CD8-positive, alpha-beta memory T cell (primary cell): ENCODE measurements at regions not wholly inside any gene's neighbourhood (a gene's known extent, or its start where the extent isn't known, plus 50 kb on each side); places are given as distances from the start of the nearest gene placed in this dataset.

Experiments
- CTCF ChIA-PET: fragments of 350-600 bp; sonication (Branson Sonifier 250); formaldehyde crosslinking; loops from one replicate; lab custom pipeline; 2021; ENCODE audit warnings: antibody characterized with exemption; lab: Charles Lee
- POLR2A ChIA-PET: fragments of 350-600 bp; sonication (Branson Sonifier 250); formaldehyde crosslinking; loops from one replicate; lab custom pipeline; 2021; ENCODE audit warnings: antibody characterized with exemption; lab: Charles Lee
- DNase-seq, 5 donors: peaks; one replicate each; pipeline versions ENCODE4 v3.0.0 to v3.0.0-alpha.2; 2020 to 2022; ENCODE audit warnings: mixed read lengths in 1 of 5
- H3K27ac ChIP-seq: one replicate; pipeline ENCODE4 v1.7.0; 2013; ENCODE audit warnings: low read depth, mild to moderate bottlenecking, low read length, moderate library complexity
- H3K27me3 ChIP-seq: 2 replicates; pipeline ENCODE4 v1.7.0; 2013; ENCODE audit warnings: low read length, mild to moderate bottlenecking; ENCODE audit not compliant: insufficient read depth, poor library complexity, severe bottlenecking
- H3K36me3 ChIP-seq: 2 replicates; pipeline ENCODE4 v1.7.0; 2013; ENCODE audit warnings: mild to moderate bottlenecking, low read length, moderate library complexity; ENCODE audit not compliant: insufficient read depth
- H3K4me1 ChIP-seq: 2 replicates; pipeline ENCODE4 v1.7.0; 2013; ENCODE audit warnings: mild to moderate bottlenecking, low read length, moderate library complexity; ENCODE audit not compliant: insufficient read depth
- H3K4me3 ChIP-seq: 2 replicates; pipeline ENCODE4 v1.7.0; 2013; ENCODE audit warnings: mild to moderate bottlenecking, low read length
- H3K9me3 ChIP-seq: 2 replicates; pipeline ENCODE4 v1.7.0; 2013; ENCODE audit warnings: mild to moderate bottlenecking, low read length
- H3K27ac Mint-ChIP-seq, 8 donors: one replicate each; pipeline ENCODE4 v1.8.0; 2020 to 2021; ENCODE audit warnings: mixed read lengths in 8 of 8, mild to moderate bottlenecking in 6 of 8, inconsistent platforms in 3 of 8, moderate library complexity in 3 of 8
- H3K27me3 Mint-ChIP-seq, 2 donors: one replicate each; pipeline ENCODE4 v1.8.0; 2020 to 2021; ENCODE audit warnings: mixed read lengths in 2 of 2, mild to moderate bottlenecking in 1 of 2, moderate library complexity in 1 of 2
- H3K36me3 Mint-ChIP-seq, 3 donors: one replicate each; pipeline ENCODE4 v1.8.0; 2020 to 2021; ENCODE audit warnings: mixed read lengths in 3 of 3, inconsistent platforms in 1 of 3, mild to moderate bottlenecking in 1 of 3
- H3K4me1 Mint-ChIP-seq, 3 donors: one replicate each; pipeline ENCODE4 v1.8.0; 2020 to 2021; ENCODE audit warnings: mixed read lengths in 3 of 3, inconsistent platforms in 1 of 3, mild to moderate bottlenecking in 1 of 3
- H3K4me3 Mint-ChIP-seq, 7 donors: one replicate each; pipeline ENCODE4 v1.8.0; 2020 to 2021; ENCODE audit warnings: mixed read lengths in 7 of 7, mild to moderate bottlenecking in 6 of 7, moderate library complexity in 4 of 7, inconsistent platforms in 2 of 7
- H3K9me3 Mint-ChIP-seq, 5 donors: one replicate each; pipeline ENCODE4 v1.8.0; 2020 to 2022; ENCODE audit warnings: mixed read lengths in 5 of 5, mild to moderate bottlenecking in 3 of 5, moderate library complexity in 2 of 5, inconsistent platforms in 1 of 5

DNA sequence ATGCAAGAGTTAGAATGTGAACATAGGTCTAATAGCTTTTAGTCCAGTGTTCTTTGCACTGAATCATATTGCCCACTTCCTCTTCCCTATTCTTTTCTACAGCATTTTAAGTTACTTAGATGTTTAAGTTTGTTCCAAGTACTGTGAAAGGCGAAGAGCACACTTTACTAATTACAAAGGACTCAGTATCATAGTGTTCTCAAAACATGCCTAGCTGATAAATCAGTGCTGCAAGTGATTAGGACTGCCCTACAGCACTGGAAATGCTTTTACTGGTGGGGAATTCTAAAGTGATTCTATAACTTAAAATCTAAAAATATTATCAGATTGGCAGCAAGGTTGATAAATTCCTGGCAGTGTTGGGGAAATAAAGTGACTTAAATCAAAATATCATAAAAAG lies 177.9 kb upstream of the KCNN2 start:
- Histone ChIP-seq H3K27ac (no peak overlapping the region), H3K9me3 (no peaks in the 10 kb centered on the region), H3K4me1 (no peaks in the 10 kb centered on the region), H3K4me3 (no peak overlapping the region), H3K27me3 (no peaks in the 10 kb centered on the region), H3K36me3 (no peaks in the 10 kb centered on the region)
- Mint-ChIP-seq H3K27ac (no peak overlapping the region), H3K36me3 (no peaks in the 10 kb centered on the region), H3K9me3 (peaks cover 0 to 26% (median 7%) of the 10 kb centered on the region in 5 donors), H3K4me1 (no peaks in the 10 kb centered on the region), H3K4me3 (no peak overlapping the region), H3K27me3 (peaks cover 0 to 2% of the 10 kb centered on the region in 2 donors)
- ChIA-PET POLR2A (no interaction called here), CTCF (no interaction called here)
- no peak for DNase-seq

- H3K4me3 Mint-ChIP-seq: no peak overlapping the region
- CTCF ChIA-PET: no interaction called here
- POLR2A ChIA-PET: no interaction called here
- H3K36me3 Mint-ChIP-seq: no peaks in the 10 kb centered on the region
- H3K4me1 Mint-ChIP-seq: no peaks in the 10 kb centered on the region
- Histone ChIP-seq H3K27ac (no peak overlapping the region), H3K4me3 (no peak overlapping the region), H3K27me3 (no peaks in the 10 kb centered on the region), H3K36me3 (no peaks in the 10 kb centered on the region), H3K9me3 (no peaks in the 10 kb centered on the region), H3K4me1 (no peaks in the 10 kb centered on the region)
- H3K9me3 Mint-ChIP-seq: peaks cover 0 to 26% (median 7%) of the 10 kb centered on the region in 5 donors
- no peak for DNase-seq
- H3K27me3 Mint-ChIP-seq: peaks cover 0 to 2% of the 10 kb centered on the region in 2 donors
- H3K27ac Mint-ChIP-seq: no peak overlapping the region
These were observed 176.6 kb upstream of the KCNN2 start for GRCh38 chr5:114185274-114185673.

GRCh38 chr5:114191441-114191840 lies 170.4 kb upstream of the KCNN2 start:
- no peaks in the 10 kb centered on the region for H3K4me1 ChIP-seq
- no peak overlapping the region for H3K27ac ChIP-seq
- Mint-ChIP-seq H3K27me3 (no peaks in the 10 kb centered on the region), H3K4me1 (no peaks in the 10 kb centered on the region), H3K4me3 (no peak overlapping the region), H3K36me3 (no peaks in the 10 kb centered on the region), H3K9me3 (peaks cover 0 to 4% (median 3%) of the 10 kb centered on the region in 5 donors), H3K27ac (no peak overlapping the region)
- no peaks in the 10 kb centered on the region for H3K9me3 ChIP-seq
- no peak for DNase-seq
- no peaks in the 10 kb centered on the region for H3K27me3 ChIP-seq
- CTCF ChIA-PET: no interaction called here
- POLR2A ChIA-PET: no interaction called here
- no peak overlapping the region for H3K4me3 ChIP-seq
- H3K36me3 ChIP-seq: no peaks in the 10 kb centered on the region

DNA sequence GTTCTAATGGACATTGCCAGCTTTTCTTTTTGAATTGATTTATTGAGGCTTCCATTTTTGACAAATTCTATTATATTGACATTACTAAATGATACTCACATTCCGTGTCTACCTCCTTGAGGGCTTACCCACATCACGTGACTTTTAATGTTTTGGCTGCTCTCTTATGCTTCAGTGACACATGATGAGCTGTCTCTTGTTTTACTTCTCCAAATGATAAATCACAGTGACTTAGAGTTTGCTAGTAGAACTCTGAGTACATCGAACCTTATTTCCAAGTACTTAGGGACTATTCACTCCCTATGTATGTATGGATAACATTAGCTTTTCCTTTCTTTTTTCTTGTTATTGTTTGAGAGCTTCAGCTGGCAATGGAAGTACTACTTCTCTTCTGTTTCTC lies 169.8 kb upstream of the KCNN2 start:
- Histone ChIP-seq H3K4me3 (no peak overlapping the region), H3K4me1 (no peaks in the 10 kb centered on the region), H3K27ac (no peak overlapping the region), H3K36me3 (no peaks in the 10 kb centered on the region), H3K27me3 (no peaks in the 10 kb centered on the region), H3K9me3 (no peaks in the 10 kb centered on the region)
- H3K9me3 Mint-ChIP-seq: peaks cover 0 to 4% (median 3%) of the 10 kb centered on the region in 5 donors
- no peaks in the 10 kb centered on the region for H3K27me3 Mint-ChIP-seq
- no peaks in the 10 kb centered on the region for H3K4me1 Mint-ChIP-seq
- no peak overlapping the region for H3K4me3 Mint-ChIP-seq
- ChIA-PET CTCF (no interaction called here), POLR2A (no interaction called here)
- H3K27ac Mint-ChIP-seq: no peak overlapping the region
- no peak for DNase-seq
- H3K36me3 Mint-ChIP-seq: no peaks in the 10 kb centered on the region

DNA sequence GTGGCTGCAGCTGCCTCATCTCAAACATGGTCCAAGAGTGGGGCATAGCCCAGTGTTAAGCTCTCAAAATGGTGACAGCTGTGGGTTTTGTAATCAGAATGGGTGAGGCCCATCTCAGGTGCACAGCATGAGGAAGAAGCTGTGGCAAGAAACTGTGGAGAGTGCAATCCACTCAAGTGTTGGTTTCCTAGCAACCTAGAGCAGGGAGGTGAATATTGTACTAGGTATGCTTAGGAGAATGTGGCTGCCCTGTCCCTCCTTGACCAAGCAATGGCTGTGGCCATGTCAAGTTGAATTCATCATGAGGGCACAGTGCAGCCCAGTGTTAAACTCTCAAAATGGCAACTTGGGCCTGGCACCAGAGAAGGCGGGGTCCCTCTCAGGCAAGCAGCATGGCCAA lies 160.5 kb upstream of the KCNN2 start:
- Mint-ChIP-seq H3K4me1 (no peaks in the 10 kb centered on the region), H3K9me3 (peaks cover 14 to 25% (median 17%) of the 10 kb centered on the region in 5 donors), H3K27ac (no peak overlapping the region), H3K4me3 (no peak overlapping the region), H3K36me3 (no peaks in the 10 kb centered on the region), H3K27me3 (no peaks in the 10 kb centered on the region)
- no peaks in the 10 kb centered on the region for H3K9me3 ChIP-seq
- H3K27ac ChIP-seq: no peak overlapping the region
- CTCF ChIA-PET: no interaction called here
- no peaks in the 10 kb centered on the region for H3K27me3 ChIP-seq
- DNase-seq: no peak
- no peaks in the 10 kb centered on the region for H3K36me3 ChIP-seq
- POLR2A ChIA-PET: no interaction called here
- no peak overlapping the region for H3K4me3 ChIP-seq
- H3K4me1 ChIP-seq: no peaks in the 10 kb centered on the region

GRCh38 chr5:114204923-114205322 lies 156.9 kb upstream of the KCNN2 start:
- H3K4me3 Mint-ChIP-seq: no peak overlapping the region
- no peaks in the 10 kb centered on the region for H3K27me3 Mint-ChIP-seq
- no peaks in the 10 kb centered on the region for H3K4me1 Mint-ChIP-seq
- H3K36me3 Mint-ChIP-seq: no peaks in the 10 kb centered on the region
- no peak overlapping the region for H3K27ac Mint-ChIP-seq
- H3K27ac ChIP-seq: no peak overlapping the region
- ChIA-PET CTCF (no interaction called here), POLR2A (no interaction called here)
- no peak overlapping the region for H3K4me3 ChIP-seq
- H3K27me3 ChIP-seq: no peaks in the 10 kb centered on the region
- peaks cover 11 to 21% (median 14%) of the 10 kb centered on the region in 5 donors for H3K9me3 Mint-ChIP-seq
- no peaks in the 10 kb centered on the region for H3K9me3 ChIP-seq
- H3K4me1 ChIP-seq: no peaks in the 10 kb centered on the region
- no peaks in the 10 kb centered on the region for H3K36me3 ChIP-seq
- no peak for DNase-seq

DNA sequence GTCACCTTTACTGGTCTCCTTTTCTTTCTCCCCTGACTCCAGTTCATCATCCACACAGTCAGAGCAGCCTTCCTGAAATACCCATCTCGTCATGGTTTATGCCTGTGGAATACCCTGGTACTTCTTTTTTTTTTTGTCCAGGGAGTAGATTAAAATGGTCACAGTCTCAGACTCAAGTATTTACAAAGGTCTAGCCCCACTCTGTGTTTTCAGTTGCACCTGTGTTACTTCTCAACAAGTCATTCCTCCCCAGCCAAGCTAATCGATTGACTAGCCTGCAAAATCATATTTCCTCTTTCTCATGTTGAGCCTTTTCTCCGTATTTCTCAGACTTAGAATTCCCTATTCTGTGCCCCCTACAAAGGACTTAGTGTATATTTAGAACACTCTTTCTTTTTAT lies 155.2 kb upstream of the KCNN2 start:
- Mint-ChIP-seq H3K27ac (no peak overlapping the region), H3K9me3 (peaks cover 2 to 12% (median 4%) of the 10 kb centered on the region in 5 donors), H3K4me1 (no peaks in the 10 kb centered on the region), H3K36me3 (no peaks in the 10 kb centered on the region), H3K4me3 (no peak overlapping the region), H3K27me3 (no peaks in the 10 kb centered on the region)
- Histone ChIP-seq H3K4me1 (no peaks in the 10 kb centered on the region), H3K27ac (no peak overlapping the region), H3K9me3 (no peaks in the 10 kb centered on the region), H3K4me3 (no peak overlapping the region), H3K36me3 (no peaks in the 10 kb centered on the region), H3K27me3 (no peaks in the 10 kb centered on the region)
- DNase-seq: no peak
- CTCF ChIA-PET: no interaction called here
- POLR2A ChIA-PET: no interaction called here

DNA sequence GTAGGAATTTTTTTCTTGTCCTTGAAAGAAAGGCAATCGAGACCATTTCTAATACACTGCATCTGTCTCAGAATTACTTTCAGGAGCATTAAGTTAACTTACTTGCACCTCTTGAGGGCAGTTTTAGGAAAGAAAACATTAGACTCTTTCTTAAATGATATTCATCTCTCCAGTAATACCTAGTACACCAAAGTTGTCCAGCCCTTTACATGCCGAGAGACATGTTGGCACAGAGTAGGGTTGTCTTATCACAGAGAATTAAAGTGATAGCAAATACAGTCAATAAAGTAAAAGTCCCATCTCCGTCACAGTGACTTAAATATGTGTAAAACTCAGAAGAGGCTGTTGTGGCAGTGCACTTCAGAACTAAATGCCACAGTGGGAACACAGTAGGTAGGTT lies 154.3 kb upstream of the KCNN2 start:
- no peak overlapping the region for H3K27ac ChIP-seq
- CTCF ChIA-PET: no interaction called here
- H3K4me3 Mint-ChIP-seq: no peak overlapping the region
- H3K27me3 ChIP-seq: no peaks in the 10 kb centered on the region
- no peak overlapping the region for H3K4me3 ChIP-seq
- no peak for DNase-seq
- H3K36me3 ChIP-seq: no peaks in the 10 kb centered on the region
- H3K27me3 Mint-ChIP-seq: no peaks in the 10 kb centered on the region
- peaks cover 2 to 12% (median 4%) of the 10 kb centered on the region in 5 donors for H3K9me3 Mint-ChIP-seq
- no peaks in the 10 kb centered on the region for H3K36me3 Mint-ChIP-seq
- H3K4me1 Mint-ChIP-seq: no peaks in the 10 kb centered on the region
- H3K27ac Mint-ChIP-seq: no peak overlapping the region
- POLR2A ChIA-PET: no interaction called here
- no peaks in the 10 kb centered on the region for H3K4me1 ChIP-seq
- no peaks in the 10 kb centered on the region for H3K9me3 ChIP-seq

DNA sequence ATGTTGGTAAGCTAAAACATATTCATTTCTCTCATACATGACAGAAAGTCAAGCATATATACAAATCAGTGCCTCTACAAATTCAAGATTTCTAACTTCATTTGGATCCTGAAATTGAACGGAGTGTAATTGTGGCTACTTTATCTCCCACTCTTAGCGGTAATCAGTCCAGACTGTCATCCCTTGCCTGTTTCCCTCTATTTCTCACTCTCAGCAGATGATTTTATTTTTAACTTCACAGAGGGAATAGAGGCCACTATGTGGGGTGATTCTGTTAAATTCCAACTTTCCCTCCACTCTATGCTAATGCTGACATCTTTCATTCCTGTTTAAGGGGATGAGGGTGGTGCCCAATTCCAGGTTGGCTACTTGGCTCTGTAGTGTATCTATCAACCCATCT lies 153.8 kb upstream of the KCNN2 start:
- DNase-seq: no peak
- CTCF ChIA-PET: no interaction called here
- H3K36me3 ChIP-seq: no peaks in the 10 kb centered on the region

More for the DNA sequence above, 153.8 kb upstream of the KCNN2 start:
- POLR2A ChIA-PET: no interaction called here
- no peaks in the 10 kb centered on the region for H3K4me1 ChIP-seq
- no peaks in the 10 kb centered on the region for H3K27me3 ChIP-seq
- H3K9me3 Mint-ChIP-seq: peaks cover 0 to 14% (median 4%) of the 10 kb centered on the region in 5 donors
- H3K4me3 ChIP-seq: no peak overlapping the region
- H3K27me3 Mint-ChIP-seq: no peaks in the 10 kb centered on the region
- H3K36me3 Mint-ChIP-seq: no peaks in the 10 kb centered on the region
- no peaks in the 10 kb centered on the region for H3K9me3 ChIP-seq
- H3K4me1 Mint-ChIP-seq: no peaks in the 10 kb centered on the region
- no peak overlapping the region for H3K4me3 Mint-ChIP-seq
- H3K27ac ChIP-seq: no peak overlapping the region
- no peak overlapping the region for H3K27ac Mint-ChIP-seq
